ENCODE measurements at regions not wholly inside any gene's neighbourhood (a gene's known extent, or its start where the extent isn't known, plus 50 kb on each side); places are given as distances from the start of the nearest gene placed in this dataset.

GRCh38 chr3:194272221-194272620, 78.9 kb downstream of the CPN2 start:
- TF ChIP-seq CTCF (IDR thresholded peaks at IDR 0.05 in 8 of 11, conservative IDR thresholded peaks at IDR 0.05 in 3 of 11), result no peak
- TF ChIP-seq POLR2A (IDR thresholded peaks at IDR 0.05), result no peak
- TF ChIP-seq POLR2AphosphoS5 (IDR thresholded peaks at IDR 0.05), result no peak

Measured in spleen (tissue), 7 donors.